Keratinocyte (primary cell): ENCODE measurements at regions not wholly inside any gene's neighbourhood (a gene's known extent, or its start where the extent isn't known, plus 50 kb on each side); places are given as distances from the start of the nearest gene placed in this dataset.

Experiments used
- CTCF ChIP-seq, 3 experiments: IDR thresholded peaks in 1 of 3; conservative IDR thresholded peaks in 1 of 3; optimal IDR thresholded peaks in 1 of 3; 2 replicates in 2 of 3; 3 replicates in 1 of 3; pipeline versions ENCODE3 to v1.5.1; 2011; ENCODE audit warnings: low read length in 3 of 3, mild to moderate bottlenecking in 3 of 3, moderate library complexity in 2 of 3, control low read depth in 1 of 3, inconsistent platforms in 1 of 3; ENCODE audit not compliant: insufficient read depth in 2 of 3; ENCODE audit errors: extremely low read depth in 1 of 3
- EZH2 ChIP-seq: IDR thresholded peaks from one replicate; pipeline ENCODE4 v1.6.1; 2012; ENCODE audit warnings: inconsistent platforms, mild to moderate bottlenecking, low read length, moderate library complexity

- no peak for TF ChIP-seq CTCF (optimal IDR thresholded peaks at IDR 0.05 in 1 of 3, IDR thresholded peaks at IDR 0.05 in 1 of 3, conservative IDR thresholded peaks at IDR 0.05 in 1 of 3; ENCODE audit: extremely low read depth in 1 of 3, insufficient read depth in 2 of 3, low read length in 3 of 3)
- TF ChIP-seq EZH2, result no peak
Measured at GRCh38 chr2:120825370-120826259, 89.9 kb downstream of the GLI2 start.
